GM23248 (cell line): ENCODE measurements at regions not wholly inside any gene's neighbourhood (a gene's known extent, or its start where the extent isn't known, plus 50 kb on each side); places are given as distances from the start of the nearest gene placed in this dataset.

ENCODE experiments used
- EZH2 ChIP-seq: fragments of 200-600 bp; sonication (generic); IDR thresholded peaks from 2 replicates; pipeline ENCODE4 v1.6.1; 2018; ENCODE audit warnings: antibody characterized with exemption, mild to moderate bottlenecking; ENCODE audit not compliant: insufficient read depth, poor library complexity, severe bottlenecking
- EZH2phosphoT487 ChIP-seq: fragments of 200-600 bp; sonication (generic); IDR thresholded peaks from 2 replicates; pipeline ENCODE4 v1.6.1; 2018; ENCODE audit warnings: antibody characterized with exemption, moderate library complexity, mild to moderate bottlenecking, low read depth; ENCODE audit not compliant: insufficient read depth

- TF ChIP-seq EZH2 (no peak), EZH2phosphoT487 (no peak)
Measured at GRCh38 chr17:36786867-36787266, 150.4 kb upstream of the LHX1 start.
